ENCODE measurements at regions not wholly inside any gene's neighbourhood (a gene's known extent, or its start where the extent isn't known, plus 50 kb on each side); places are given as distances from the start of the nearest gene placed in this dataset.

DNA sequence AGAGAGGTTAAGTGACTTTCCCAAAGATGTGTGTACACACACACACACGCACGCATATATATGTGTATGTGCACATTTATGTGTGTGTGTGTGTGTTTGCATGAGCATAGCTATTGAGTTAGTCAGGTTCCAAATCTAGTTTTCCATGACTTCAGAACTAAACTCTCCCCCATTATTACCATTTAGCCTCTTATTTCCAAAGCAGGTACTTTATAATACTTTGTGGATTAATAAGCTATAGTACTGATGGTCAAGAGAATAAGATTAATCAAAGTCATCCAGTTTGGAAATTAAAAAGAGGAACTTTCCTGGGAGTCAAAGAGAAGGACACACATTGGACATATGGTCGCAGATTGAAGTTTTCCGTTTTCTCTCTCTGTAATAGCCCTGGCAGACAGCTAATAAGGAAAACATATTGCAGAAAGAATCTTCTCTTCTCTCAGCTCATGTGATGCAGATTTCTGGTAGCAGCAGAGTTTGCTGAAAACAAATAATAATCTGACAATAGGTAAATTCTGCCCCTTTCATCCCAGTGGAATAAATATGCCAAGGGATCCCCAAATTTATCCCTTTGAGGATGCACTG is 410.9 kb upstream of the TCF4 start (continued):
- TF ChIP-seq CBX8 (IDR thresholded peaks at IDR 0.05; ENCODE audit: borderline replicate concordance, low read depth, low read length): no peak

Measured in H1 (cell line).